GM19395 (cell line): ENCODE measurements at regions not wholly inside any gene's neighbourhood (a gene's known extent, or its start where the extent isn't known, plus 50 kb on each side); places are given as distances from the start of the nearest gene placed in this dataset.
"Not testable (repeated sequence)": the region's sequence is repeated elsewhere in the genome, so short reads cannot be mapped to it uniquely, and the experiment has no call there.

Experiments used
- ATAC-seq: cut with Tn5 transposase; IDR thresholded peaks from one replicate; pipeline ENCODE4 v1.9.1; 2021; ENCODE audit warnings: mild to moderate bottlenecking, moderate library complexity; ENCODE audit not compliant: unreplicated experiment

DNA sequence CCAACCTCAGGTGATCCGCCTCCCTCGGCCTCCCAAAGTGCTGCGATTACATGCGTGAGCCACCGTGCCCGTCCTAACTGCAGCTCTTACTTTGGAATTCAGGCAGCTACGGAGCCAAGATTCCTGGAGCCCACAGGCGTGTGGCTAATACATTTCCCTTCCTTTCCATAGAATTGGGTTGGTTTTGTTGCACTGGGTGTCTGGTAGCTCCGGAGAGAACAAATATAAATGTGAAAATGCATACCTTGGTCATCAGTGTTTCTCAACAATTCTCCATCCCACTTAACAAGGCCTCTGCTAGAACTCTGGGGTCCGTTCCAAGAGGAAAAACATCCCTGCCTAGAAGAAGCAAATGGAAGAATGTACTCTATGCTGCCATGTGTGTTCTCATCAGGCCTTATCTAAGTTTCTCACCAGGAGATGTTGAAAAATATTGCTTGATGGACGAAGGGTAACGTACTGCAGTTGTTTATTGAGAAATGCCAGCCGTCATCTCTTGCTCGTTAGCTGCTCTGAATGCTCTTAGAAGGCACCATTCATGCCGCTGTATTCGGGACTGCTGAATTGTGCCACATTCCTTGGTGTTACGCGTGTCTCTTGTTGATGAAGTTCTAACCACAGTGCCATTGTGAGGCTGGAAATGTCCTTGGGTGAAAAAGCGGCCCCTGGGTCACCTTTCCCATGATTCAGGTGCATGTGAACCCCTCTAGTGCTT lies 50.5 kb upstream of the CD99 start:
- ATAC-seq, result no peak

DNA sequence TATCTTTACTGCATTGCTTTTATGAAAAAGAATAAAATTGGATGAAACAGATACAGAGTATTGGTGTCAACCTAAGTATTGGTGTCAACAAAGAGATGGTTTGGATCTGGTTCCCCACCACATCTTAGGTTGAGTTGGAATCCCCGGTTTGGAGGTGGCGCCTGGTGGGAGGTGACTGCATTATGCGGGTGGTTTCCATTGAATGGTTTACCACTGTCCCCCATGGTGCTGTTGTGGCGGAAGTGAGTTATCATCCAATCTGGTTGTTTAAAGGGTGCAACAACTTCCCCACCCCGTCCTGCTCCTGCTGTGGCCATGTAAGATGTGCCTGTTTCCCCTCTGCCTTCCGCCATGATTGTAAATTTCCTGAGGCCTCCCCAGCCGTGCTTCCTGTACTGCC lies 52.8 kb upstream of the CD99 start:
- ATAC-seq, result no peak

DNA sequence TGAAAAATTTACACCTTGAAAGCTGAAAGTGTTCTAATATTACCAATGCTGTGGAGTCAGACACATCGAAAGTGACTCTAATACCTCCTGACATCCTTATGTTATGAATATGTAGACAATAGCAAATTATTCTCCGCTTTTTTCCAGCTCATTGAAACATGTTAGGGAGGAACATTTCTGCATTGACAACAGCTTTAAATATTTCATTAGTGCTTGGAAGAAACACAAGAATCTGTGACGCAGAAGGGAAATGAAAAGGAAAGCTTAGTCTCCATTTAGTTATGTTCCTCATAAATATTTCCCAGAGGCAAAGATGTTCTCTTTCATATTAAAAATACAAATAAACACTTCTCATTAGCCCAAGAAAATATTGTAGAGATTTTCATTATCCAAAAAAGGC lies 55.8 kb upstream of the CD99 start:
- ATAC-seq, result no peak

DNA sequence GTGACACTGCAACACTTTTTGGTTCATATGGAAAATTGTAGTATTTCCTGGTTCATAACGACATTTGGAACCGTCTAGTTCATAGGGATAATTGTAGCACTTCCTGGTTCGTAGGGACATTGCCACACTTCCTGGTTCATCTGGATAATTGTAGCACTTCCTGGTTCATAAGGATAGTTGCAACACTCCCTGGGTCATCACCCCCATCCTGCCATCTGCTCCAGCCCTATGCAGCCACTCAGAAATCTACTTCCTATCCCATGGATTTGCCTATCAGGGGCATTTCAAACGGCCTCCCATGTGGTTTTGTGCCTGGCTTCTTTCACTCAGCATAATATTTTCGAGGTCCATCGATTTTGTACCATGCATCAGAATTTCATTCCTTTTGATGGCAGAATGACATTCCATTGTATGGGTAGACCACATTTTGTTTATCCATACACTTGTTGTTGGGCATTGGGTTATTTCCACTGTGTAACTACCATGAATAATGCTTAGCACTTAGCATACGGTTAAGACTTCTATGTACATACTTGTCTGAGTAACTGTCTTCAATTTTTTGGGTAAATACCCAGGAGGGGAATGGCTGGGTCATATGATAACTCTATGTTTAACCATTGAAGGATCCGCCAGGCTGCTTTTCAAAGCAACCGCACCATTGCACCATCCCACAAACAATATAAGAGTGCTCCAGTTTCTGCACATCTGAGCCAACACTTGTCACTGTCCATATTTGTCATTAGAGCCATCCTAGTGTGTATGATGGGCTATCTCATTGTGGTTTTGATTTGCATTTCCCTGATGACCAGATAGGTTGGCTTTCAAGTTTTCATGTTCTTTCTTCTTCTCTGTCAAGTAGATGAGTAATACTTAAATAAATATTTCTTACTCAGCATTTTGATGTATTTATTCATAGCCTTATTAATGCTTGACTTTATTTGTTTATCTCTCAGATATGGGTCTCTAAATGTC lies 58.3 kb upstream of the CD99 start:
- ATAC-seq, result no peak

DNA sequence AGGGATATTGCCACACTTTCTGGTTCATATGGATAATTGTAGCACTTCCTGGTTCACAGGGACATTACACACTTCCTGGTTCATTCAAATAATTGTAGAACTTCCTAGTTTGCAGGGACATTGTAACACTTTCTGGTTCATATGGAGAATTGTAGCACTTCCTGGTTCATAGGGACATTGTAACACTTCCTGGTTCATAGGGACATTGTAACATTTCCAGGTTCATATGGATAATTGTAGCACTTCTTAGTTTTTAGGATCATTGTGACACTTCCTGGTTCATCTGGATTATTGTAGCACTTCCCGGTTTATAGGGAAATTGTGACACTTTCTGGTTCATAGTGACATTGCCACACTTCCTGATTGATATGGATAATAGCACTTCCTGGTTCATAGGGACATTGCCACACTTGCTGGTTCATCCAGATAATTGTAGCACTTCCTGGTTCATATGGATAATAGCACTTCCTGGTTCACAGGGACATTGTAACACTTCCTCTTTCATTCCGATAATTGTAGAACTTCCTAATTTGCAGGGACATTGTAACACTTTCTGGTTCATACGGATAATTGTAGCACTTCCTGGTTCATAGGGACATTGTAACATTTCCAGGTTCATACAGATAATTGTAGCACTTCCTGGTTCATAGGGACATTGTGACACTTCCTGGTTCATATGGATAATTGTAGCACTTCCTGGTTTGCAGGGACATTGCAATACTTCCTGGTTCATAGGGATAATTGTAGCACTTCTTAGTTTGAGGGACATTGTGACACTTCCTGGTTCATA lies 59.2 kb upstream of the CD99 start:
- ATAC-seq, result no peak

- not testable (repeated sequence) for ATAC-seq
Measured at GRCh38 chrX:2630935-2631742, 60.0 kb upstream of the CD99 start.

GRCh38 chrX:2630008-2630934 lies 60.8 kb upstream of the CD99 start:
- ATAC-seq, result not testable (repeated sequence)

- ATAC-seq, result no peak
Measured at GRCh38 chrX:2629316-2630007, 61.6 kb upstream of the CD99 start.

DNA sequence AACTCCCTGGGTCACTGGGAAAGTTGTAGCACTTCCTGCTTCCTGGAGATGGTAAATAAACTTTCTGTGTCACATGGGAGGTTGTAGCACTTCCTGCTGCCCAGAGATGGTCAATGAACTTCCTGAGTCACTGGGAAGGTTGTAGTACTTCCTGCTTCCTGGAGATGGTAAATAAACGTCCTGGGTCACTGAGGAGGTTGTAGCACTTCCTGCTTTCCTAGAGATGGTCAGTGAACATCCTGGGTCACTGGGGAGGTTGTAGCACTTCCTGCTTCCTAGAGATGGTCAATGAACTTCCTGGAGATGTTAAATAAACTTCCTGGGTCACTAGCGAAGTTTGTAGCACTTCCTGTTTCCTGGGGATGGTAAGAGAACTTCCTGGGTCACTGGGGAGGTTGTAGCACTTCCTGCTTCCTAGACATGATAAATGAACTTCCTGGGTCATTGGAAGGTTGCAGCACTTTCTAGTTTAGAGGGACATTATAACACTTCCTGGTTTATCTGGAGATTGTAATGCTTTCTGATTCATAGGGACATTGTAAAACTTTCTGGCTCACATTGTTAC lies 62.3 kb upstream of the CD99 start:
- no peak for ATAC-seq

DNA sequence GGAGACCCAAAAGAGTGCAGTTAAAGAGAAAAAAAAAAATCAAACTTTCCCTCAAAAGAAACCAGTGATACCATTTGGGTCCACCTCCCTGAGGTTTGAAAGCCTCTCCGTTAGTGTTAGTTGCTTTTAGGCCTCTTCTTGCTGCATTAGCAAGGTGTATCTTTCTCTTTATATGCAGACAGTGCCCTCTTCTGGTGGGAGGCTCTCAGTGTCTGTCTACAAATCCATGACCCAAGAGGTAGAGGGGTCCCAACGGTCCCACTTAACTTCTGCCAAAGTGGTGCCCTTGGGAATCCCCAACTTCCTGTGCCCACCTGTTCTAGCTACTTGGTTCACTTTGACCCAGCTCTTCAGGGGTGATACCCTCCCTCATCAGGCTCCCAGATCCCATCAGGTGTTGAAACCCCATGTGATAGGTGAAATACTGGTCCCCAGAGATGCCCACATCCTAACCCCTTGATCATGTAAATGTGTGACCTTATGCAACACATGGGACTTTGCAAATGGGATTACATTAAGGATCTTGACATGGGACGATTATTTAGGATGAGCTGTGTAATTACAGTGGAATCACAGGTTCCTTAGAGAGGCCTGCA lies 63.7 kb upstream of the CD99 start:
- ATAC-seq, result peak; percentile 88

DNA sequence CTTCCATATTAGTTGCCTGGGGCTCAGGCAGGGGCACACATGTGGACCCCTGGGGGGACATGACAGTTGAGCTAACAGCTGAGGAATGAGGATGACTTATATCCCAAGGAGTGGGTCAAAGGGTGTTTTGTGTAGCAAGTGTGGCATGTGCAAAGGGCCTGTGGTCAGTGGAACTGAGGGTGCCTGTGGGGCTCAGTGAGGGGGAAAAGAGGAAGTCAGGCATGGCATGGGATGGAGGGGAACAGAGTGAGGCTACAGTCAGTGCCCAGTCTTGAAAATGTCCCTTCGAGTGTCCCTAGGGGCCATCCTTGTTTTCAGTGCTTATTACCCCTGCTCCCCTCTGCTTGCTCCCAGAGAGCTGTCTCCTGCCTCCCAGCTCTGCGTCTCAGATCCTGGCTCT lies 64.3 kb upstream of the CD99 start:
- no peak for ATAC-seq

DNA sequence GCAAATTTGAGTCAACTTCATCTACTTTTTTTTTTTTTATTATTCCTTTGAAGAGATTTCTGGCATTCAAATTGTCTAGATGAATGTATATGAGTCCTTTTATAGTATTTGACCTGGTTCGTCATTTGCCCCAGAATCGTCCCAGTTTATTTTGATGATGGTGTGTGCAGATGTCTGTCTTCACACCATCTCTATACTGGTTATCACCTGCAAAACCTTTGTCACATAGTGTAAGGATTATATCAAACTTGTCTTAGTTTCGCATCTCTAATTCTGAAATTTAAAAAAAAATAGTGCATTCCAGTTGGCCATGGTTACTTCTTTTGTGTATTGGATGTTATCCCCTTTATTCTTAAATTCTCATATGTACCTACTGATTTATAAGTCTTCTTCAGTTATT lies 70.5 kb upstream of the CD99 start:
- ATAC-seq, result no peak

DNA sequence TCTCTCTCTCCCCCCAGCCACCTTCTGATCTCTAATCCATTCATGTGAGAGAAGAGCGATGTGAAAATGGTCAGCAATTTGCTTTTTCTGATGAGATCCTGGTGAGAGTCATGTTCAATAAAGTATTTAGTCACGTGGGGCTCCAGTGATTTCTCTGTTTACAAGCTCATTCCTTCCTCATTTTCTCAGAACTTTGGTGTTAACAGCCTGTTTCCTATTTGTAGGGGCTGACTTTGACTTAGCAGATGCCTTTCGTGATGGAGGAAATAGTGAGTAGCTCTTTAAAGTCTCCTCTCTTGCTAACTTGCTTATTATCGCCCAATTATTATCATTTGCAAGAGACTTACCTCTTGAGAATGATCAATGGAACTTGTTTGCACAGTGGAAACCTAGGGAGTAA lies 72.6 kb upstream of the CD99 start:
- no peak for ATAC-seq

GRCh38 chrX:2614911-2615310 lies 76.2 kb upstream of the CD99 start:
- no peak for ATAC-seq

DNA sequence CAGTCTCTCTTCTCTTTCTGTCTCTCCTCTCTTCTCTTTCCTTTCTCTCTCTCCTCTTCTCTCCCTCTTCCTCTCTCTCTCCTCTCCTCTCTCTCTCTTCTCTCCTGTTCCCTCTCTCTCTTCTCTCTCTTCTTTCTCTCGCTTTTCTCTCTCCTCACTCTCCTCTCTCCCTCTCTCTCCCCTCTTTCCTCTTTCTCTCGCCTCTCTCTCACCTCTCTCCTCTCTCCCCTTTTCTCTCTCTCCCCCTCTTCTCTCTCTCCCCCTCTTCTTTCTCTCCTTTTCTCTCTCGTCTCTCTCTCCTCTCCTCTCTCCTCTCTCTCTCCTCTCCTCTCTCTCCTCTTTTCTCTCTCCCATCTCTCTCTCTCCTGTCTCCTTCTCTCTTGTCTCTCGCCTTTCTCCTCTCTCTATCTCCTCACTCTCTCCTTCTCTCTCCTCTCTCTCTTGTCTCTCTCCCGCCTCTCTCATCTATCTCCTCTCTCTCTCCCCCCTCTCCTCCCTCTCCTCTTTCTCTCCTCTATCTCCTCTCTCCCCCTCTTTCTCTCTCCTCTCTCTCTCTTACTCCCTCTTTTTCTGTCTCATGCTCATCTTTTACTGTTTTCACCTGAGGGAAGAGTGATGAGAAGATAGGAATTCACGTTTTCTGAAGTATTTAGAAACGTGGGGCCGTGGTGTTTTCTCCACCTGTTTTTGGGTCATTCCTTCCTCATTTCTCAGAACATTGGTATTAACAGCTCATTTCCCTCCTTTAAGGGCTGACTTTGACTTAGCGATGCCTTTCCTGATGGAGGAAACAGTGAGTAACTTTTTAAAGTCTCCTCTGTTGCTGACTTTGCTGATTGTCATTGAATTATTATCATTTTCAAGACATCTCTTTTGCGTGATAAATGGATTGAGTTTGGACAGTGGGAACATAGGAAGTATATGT lies 80.6 kb upstream of the CD99 start:
- ATAC-seq, result no peak

DNA sequence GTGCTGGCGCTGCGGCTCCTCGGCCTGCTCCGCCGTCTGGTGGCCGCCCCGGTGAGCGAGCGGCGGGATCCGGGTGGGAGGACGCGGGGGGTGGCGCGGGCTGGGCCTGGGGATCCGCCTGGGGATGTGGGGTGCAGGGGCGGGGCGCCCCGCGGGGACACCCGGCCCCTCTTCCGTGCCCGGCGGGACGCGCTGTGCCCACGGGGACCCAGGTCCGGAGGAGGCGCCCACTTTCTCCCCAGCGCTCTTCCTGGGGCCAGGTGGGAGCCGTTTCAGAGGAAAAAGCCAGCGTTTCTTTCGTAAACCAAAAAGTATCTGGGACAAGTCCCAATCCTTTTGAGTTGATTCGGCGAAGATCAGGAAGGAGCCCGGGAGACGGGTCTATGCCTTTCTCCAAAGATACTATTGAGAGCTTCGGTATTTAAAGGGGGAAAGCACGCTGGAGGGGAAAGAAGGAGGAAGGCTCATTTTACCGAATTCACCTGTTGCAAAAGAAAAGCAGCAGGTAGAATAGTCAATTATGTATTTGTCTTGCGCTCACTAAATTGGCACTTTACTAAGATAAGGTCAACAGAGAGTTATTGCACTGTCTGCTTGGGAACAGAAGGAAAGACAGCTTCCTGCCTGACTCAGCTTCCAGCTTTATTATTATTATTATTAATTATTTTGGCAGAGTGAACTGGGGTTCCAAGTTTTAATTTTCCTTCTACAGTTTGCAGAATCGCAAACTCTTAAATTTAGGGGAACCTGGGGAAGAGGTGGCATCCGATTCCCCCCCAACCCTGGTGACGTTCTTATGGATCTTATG lies 81.5 kb upstream of the CD99 start:
- ATAC-seq, result peak; percentile 37
